GM18868 (cell line): ENCODE measurements at regions not wholly inside any gene's neighbourhood (a gene's known extent, or its start where the extent isn't known, plus 50 kb on each side); places are given as distances from the start of the nearest gene placed in this dataset.

Experiments used
- ATAC-seq: cut with Tn5 transposase; IDR thresholded peaks from one replicate; pipeline ENCODE4 v1.9.1; 2021; ENCODE audit warnings: mild to moderate bottlenecking, moderate library complexity; ENCODE audit not compliant: unreplicated experiment

DNA sequence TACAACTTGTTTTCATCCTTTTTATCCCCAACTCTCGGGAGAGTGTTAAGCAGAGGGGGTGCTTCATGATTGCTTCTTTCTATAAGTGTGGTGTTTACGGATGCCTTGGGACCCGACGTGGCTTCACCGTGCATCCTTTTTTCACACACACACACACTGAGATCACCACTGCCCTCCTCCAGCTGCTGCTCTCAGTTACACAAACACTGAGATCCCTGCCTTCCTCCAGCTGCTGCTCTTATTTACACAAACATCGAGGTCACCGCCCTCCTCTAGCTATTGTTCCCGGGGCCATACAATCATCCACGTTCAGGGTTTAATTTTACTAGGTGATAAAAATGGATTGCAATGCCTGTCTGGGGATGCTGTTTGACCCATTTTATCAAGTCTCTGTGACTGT is 155.4 kb upstream of the FAM9B start:
- ATAC-seq, result no peak

DNA sequence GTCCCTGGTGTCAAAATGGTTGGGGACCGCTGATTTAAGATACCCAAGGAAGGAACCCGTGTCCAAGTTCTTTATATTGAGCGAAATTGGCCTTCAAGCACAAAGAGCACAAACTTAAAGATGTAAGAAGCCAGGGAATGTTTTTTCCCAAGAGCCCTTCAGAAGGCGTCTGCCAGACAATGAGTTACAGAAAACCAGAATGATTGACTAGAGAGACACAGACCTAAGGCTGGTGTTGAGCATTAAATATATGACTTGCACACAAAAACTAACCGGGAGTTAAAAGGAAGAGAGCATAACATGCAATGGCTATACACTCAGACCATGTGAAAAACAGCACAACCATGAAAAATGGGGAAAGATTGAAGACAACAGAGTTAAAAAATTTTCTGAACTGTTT is 157.5 kb upstream of the FAM9B start:
- no peak for ATAC-seq

DNA sequence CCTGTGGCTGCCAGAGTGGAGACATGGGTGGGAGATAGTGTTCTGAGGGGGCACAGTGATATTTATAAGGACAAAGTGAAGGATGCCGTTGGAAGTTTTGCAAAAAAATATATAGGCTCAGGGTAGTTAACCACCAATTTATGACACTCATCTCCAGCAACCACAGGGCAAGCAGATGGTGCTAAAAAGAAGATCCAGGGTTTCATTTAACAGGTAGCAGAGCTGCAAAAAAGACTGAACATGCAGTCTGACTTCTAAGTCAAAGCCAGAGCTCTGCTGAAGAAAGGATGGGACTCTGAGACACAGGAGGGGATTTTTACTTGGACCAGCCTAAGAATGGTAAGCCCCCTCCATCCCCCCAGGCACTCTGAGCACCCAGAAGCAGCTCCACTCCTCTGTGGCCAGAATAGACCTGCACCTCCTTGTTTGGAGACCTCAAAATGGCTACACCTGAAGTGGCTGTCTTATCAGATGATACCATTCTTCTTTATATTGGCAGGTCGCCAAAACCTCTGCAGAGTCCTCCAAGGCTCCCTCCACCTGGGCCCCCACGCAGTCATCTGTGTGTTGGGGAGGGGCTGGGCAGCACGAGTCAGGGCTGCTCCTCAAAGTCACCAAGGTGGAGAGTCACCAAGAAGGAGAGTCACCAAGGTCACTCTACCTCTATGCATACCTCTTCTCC is 161.4 kb upstream of the FAM9B start:
- no peak for ATAC-seq

DNA sequence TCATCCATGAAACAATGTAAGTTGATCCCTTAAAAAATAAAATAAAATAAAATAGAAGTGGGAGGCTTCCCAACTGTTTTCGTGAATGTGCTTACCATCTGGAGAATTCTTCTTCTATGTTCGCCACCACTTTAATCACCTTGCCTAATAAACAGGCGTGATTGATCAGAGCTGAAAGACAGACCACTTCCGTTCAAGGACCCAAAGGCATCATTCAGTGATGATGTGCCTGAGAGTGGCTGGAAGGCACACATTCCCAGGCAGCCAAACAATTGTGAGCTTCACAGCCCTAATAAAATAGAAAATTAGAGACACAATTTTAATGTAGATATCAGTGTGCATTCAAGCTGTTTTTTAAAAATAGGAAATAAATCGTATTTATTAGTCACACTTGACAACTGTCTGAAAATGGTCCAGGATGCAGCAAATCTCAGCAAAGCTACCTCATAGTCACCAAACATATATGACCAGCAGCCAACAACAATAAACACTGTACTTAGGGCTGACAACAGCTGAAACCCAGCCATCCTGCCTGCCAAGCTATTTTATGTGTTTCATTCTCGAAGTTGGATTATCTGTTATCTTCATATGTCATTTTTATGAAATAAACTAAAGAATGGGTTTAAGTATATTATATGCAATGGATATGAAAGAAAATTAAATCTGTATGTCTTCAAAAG is 163.2 kb upstream of the FAM9B start:
- no peak for ATAC-seq

DNA sequence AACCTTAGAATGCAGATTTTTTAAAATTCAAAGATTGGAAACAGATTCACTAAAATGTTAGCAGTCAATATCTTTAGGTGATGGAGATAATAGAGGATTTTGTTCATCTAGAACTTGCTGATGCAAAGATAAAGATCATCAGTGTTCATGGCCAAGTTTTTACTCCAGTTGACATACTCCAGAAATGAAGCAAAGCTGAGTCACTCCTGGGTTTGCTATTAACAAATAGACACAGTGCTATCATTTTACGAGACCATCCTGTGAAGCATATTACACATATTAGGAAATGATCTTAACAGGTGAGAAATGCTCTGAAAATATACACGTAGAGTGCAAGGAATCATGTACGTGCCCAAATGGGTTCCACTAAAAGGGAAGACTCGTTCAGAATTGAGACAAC is 170.6 kb upstream of the FAM9B start:
- no peak for ATAC-seq

DNA sequence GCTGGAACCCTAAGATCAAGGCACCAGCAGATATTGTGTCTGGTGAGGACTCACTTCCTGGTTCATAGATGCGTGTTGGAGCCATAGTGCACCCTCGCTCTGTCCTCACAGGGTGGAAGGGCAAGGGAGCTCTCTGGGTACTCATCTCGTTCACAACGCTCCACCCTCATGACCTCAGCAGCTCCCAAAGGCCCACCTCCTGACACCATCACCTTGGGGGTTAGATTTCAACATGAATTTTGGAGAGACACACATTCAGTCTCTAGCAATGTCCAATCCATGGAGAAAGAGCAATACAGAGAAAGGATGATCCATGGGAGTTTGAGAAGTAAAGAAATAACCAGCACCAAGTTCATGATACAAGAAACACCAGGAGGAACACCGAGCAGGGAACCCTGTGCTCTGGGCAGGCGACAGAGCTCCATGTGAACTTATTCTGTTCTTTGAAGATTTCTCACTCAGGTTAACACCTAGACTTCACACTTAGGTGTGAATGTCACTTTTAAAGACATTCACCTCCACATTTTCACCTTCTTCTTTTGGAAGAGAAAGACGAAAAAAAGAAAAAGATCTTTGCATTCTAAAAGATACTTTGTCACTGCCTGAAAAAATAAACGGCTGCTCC is 171.8 kb upstream of the FAM9B start:
- ATAC-seq, result no peak

DNA sequence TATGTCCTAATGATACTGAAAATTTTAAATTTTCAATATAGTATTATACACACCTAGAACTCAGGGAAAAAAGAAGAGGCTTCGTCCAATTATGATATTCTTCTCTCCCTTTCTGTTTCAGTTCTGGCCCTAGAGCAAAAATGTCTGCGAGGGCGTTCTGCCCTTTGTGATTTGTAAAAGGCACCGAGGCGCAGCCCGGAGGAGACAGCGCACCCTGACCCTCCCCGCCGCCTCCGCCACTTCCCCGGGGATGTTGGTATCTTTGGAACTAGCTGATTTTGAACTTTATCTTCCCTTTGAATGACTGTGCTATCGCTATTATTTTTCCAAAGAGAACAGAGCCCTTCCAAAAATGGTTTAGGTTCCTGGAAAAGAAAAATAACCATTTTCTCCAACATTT is 173.2 kb upstream of the FAM9B start:
- no peak for ATAC-seq

DNA sequence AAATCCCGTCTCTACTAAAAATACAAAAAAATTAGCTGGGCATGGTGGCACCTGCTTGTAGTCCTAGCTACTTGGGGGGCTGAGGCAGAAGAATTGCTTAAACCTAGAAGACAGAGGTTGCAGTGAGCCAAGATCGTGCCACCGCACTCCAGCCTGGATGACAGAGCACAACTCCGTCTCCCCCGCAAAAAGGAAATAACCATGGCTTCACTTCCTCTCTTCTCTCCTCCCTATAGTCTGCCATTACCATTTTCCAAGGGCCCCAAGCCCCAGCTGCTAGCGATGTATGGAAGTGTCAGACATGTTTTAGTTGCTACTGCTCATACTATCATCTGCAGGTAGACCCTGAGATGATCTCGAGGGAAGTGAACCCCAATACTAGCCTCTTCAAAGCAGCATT is 177.3 kb upstream of the FAM9B start:
- no peak for ATAC-seq

DNA sequence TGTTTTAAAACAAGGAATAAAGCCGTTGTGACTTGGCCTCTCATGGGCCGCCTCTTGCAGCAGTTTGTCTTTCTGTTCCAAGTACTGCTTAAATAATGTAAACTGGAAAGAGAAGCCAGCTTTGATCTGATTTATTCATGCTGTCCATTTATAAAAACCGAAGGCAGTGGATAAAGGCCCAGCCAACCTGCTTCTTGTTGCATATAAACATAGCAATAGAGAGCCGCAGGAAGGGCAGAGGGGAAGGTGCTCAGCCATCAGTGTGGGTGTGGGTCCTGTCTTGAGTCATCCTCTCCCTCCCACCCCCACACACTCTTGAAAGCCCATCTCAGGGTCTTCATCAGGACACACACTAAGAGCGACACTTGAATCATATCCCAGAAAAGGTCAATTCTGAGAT is 187.9 kb upstream of the FAM9B start:
- no peak for ATAC-seq

DNA sequence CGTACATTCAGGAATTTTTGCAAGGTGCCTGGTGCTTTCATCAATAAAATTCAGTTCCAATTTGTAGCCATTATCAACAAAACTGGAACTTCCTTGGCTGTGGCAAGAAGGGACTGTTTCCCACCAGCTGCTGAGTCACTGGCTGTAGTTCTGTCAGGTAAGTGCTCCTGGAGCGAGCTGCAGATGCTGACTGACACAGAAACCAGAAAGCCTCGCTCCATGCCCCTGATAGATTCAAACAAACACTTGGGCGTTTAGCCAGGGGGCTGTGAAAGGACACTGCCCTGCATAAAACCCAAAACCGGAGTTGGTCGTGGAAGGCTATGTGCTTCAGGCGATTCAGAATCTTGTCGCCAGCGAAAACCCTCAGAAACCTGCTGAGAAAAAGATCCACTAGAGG is 188.4 kb upstream of the FAM9B start:
- ATAC-seq, result no peak

DNA sequence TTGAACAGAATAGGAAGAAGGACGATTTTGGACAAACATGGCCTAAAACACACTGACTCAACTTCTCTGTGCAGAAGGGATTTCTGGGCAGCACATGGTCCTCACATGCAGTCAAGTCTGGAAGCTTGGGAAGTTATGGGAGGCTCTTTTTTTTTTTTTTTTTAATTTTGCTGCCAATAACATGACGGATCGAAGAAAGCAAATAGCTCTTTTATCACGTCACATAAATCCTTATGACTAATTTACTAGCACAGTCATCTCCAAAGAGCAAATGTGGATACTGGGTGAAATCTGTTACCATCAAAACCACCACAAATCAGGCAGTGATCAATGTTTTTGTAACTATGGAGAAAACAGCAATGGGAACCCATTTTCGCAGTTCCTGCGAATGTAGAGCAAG is 193.3 kb upstream of the FAM9B start:
- ATAC-seq, result no peak

DNA sequence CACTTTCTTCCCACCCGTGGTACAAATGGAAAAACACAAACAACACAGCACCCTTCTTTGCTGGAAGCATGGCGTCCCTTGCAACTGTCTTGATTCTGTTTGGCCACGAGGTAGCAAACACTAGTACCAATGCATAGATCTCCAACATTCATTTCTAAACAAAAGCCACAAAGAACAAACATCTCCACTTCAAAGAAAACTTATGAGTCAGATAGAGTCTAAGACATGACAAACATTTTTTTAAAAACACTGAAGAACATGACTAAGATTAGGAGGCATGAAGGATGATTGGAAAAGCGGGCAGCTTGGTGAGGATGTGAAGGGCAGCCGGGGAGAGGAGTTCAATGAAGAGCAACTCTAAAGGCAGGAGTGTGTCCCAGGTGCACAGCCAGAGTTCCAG is 197.6 kb upstream of the FAM9B start:
- no peak for ATAC-seq

DNA sequence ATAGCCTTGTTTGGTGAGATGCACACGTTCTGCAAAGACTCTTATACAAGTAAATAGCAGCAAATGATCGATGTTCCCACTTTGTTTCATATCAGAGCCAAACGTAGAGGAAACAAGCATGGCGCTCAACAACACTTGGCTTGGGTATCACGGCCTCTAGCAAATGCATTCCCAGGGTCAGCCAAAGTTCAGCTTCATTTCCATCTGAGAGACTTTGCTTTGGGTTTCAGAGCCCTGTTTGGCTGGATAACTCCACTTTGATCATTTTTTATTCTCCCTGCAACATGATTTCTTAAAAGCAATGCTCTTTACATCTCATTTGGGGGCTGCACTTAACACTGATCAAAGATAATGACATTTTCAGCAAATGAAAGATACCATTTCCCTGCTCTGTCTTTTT is 199.2 kb upstream of the FAM9B start:
- ATAC-seq, result no peak

DNA sequence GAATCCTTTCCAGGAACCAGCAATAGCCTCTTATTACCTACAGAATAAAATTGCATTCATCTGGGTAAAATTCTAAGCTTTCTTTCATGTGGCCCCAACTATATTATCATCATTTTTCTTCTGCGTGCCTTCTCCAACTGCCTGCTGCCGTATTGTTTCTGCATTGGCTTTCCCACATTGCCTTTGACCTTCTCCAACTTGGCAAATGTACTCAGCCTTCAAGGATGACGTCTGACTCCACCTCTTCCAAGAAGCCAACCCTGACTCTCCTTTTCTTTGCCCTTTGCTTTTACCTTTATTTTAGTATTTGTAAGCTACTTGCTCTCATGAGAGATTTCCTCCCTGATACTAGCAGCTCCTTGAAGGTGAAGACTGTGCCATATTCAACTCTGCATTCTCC is 200.4 kb upstream of the FAM9B start:
- no peak for ATAC-seq

DNA sequence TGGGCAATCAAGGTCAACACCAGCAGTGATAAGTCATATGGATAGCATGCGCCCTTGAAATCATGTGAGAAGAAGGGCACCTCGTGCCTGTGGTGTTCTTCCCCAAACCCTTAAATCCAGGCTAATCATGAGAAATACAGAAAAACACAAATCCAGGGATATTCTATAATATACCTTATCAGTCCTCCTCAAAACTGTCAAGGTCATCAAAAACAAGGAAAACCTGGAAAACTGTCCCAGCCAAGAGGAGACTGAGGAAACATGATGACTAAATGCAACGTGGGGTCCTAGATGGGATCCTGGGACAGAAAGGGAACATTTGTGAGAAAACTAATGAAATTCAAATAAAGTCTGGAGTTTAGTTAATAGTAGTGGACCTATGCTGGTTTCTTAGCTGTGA is 201.8 kb upstream of the FAM9B start:
- no peak for ATAC-seq

DNA sequence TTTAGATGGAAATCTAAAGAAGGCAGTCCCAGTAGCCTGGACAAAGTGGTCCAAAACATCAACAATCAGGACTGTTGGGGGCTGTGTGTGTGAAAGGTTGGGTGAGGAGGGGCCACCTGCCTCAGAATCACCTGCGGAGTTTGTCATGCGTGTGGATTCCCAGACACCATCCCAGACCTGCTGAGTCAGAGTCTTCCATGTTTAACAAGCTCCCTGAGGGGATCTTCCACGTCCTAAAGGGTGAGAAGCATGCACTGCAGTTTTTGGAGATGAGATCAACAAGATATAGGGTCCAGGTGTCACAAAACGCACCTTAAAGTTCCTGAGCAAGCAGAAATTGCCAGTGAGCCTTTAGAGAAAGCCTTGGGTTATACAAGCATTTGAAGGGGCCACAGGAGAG is 207.0 kb upstream of the FAM9B start:
- ATAC-seq, result no peak

DNA sequence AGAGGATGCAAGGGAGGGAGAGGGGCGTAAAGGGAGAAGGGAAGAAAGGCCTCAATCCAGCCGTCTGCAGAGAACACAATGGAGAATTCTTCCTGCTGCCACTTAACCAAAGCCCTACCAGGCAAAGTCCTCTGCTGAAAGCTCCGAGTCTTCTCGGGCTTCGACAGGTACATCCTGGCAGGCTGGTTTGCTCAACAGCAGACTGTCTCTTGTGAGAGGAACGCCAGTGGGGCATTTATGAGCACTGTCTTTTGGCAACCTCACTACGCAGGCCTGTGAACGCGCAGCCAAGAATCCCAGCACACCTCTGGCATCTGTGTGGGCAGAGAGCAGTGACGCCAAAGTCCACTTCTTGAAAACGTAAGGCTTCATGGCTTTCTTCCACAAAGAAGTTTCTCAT is 207.5 kb upstream of the FAM9B start:
- ATAC-seq, result no peak

DNA sequence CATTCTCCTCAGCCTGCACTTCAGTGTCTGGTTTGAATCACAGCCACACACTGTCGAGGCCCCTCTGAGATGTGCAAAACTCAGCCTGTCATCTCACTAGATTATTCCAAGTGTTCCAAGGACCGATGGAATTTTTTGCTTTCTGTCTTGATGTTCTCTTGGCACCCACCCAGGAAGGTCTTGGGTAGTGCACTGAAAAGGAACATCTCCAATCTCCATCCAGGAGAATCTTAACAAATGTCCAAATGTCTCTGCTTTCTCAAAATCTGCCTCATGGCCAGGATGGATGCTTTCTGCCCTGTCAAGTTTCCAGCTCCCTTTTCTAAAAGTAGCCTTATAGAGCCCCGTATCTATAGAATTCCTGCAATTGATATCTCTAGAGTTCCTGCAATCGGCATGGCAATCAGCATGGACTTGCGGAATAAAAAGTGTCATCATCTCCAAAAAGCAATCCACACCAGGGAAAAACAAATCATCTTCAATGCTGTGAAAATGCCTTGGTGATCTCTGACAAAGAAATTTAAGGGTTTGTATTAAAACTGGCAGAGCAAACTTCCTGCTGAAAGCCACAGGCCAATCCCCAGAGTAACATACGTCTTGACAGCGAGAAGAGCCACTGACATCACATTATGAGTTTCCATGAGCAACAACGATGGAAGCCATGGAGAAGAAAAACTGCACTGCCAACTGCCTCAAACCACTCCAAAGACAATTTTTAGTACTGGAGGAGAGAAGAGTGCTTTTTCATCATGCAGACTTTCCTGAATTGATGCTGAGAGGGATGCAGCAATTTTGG is 215.3 kb upstream of the FAM9B start:
- no peak for ATAC-seq

DNA sequence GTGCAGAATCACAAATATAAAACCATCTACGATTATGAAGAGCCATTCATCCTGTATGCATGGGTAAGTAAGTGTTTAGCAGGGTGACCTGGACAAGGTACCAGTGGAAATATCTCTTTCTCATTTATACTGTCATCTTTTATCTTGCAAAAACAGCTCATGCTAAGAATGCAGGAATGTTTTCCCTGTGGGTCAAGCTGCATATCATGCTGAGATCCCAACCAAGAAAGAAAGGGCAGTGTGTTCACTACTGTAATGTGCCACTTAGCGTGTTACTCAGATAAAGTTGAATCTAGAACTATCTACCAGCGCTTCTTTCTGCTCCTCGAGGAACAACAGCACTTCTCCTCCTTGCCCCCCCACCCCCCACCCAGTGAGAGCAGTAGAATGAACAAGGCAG is 212.7 kb upstream of the TBL1X start:
- ATAC-seq, result no peak

DNA sequence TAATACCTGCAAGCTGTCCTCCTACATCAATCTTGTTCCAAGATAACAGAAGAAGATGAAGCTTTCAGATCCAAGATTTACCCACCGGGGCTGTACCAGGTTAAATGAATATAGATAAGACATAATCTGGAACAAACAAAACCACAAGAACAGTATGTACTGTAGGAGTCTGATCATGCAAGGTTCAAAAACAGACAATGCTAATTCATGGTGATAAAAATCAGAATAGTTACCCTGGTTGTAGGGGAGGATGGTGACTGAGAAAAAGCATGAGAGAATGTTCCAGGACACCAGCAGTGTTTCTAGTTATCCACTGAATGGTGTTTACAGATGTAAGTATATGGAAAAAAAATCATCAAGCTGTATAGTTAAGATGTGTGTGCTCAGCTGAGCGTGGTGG is 211.6 kb upstream of the TBL1X start:
- ATAC-seq, result no peak

DNA sequence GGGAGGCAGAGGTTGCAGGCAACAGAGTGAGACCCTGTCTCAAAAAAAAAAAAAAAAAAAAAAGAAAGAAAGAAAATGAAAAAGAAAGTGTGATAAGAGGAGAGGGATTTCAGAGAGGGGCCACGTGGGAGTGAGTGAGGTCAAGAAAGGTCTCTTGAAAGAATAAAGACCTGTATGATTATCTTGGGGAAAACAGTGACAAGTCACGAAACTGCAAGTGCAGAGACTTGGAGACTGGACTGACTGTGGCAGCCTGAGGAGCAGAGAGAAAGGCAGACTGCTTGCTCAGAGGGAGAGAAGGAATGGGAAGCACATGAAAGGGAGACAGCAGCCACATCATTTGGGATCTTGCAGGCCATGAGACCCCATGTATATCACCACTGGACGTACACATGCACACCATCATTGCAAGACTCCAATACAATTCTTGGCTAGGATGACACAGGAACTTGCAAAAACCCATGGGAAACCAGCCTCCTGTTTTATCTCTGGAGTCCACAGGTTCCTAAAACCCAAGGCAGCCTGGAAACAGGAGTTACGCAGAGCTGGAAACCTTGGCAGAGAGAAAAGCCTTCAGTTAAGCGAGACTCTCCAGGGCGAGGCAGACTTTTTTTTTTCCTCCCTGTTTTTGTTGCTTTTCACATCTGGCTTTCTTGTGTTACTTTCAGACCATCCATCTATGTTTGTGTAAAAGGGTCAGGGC is 207.0 kb upstream of the TBL1X start:
- ATAC-seq, result no peak
